Inflammatory macrophage treated with lipopolysaccharide for 4 hours (primary cell): ENCODE measurements at regions not wholly inside any gene's neighbourhood (a gene's known extent, or its start where the extent isn't known, plus 50 kb on each side); places are given as distances from the start of the nearest gene placed in this dataset.
"Not testable (repeated sequence)": the region's sequence is repeated elsewhere in the genome, so short reads cannot be mapped to it uniquely, and the experiment has no call there.

Experiments used
- DNase-seq: peaks from one replicate; pipeline ENCODE4 v3.0.0-alpha.2; 2020

- no peak for DNase-seq
Observed at GRCh38 chr5:99275128-99275527, 346.3 kb upstream of the CHD1 start.

- no peak for DNase-seq
Observed at GRCh38 chr5:99272576-99272975, 343.8 kb upstream of the CHD1 start.

GRCh38 chr5:99258819-99259218, 330.0 kb upstream of the CHD1 start:
- no peak for DNase-seq

GRCh38 chr5:99248066-99248465, 319.3 kb upstream of the CHD1 start:
- no peak for DNase-seq

- DNase-seq, result no peak
Observed at GRCh38 chr5:99247346-99247745, 318.5 kb upstream of the CHD1 start.

GRCh38 chr5:99243111-99243510, 314.3 kb upstream of the CHD1 start:
- no peak for DNase-seq

GRCh38 chr5:99239826-99240360, 311.1 kb upstream of the CHD1 start:
- no peak for DNase-seq

GRCh38 chr5:99191206-99191745, 262.5 kb upstream of the CHD1 start:
- DNase-seq, result no peak

- no peak for DNase-seq
Observed at GRCh38 chr5:99187611-99188010, 258.8 kb upstream of the CHD1 start.

- no peak for DNase-seq
Observed at GRCh38 chr5:99179206-99179605, 250.4 kb upstream of the CHD1 start.

- DNase-seq, result no peak
Observed at GRCh38 chr5:99177796-99178195, 249.0 kb upstream of the CHD1 start.

GRCh38 chr5:99176186-99176585, 247.4 kb upstream of the CHD1 start:
- peak; percentile 3 for DNase-seq

- DNase-seq, result peak; percentile 3
Observed at GRCh38 chr5:99169309-99169708, 240.5 kb upstream of the CHD1 start.

- DNase-seq, result not testable (repeated sequence)
Observed at GRCh38 chr5:99161538-99161937, 232.7 kb upstream of the CHD1 start.

GRCh38 chr5:99156688-99157087, 227.9 kb upstream of the CHD1 start:
- DNase-seq, result no peak

GRCh38 chr5:99143283-99143795, 214.5 kb upstream of the CHD1 start:
- DNase-seq, result not testable (repeated sequence)

GRCh38 chr5:99141534-99142128, 212.8 kb upstream of the CHD1 start:
- no peak for DNase-seq

- no peak for DNase-seq
Observed at GRCh38 chr5:99138911-99139310, 210.1 kb upstream of the CHD1 start.

GRCh38 chr5:99133921-99134320, 205.1 kb upstream of the CHD1 start:
- DNase-seq, result no peak

- DNase-seq, result peak; percentile 51
Observed at GRCh38 chr5:99129768-99130501, 201.1 kb upstream of the CHD1 start.

- DNase-seq, result no peak
Observed at GRCh38 chr5:99122976-99123375, 194.2 kb upstream of the CHD1 start.

- no peak for DNase-seq
Observed at GRCh38 chr5:99119326-99119725, 190.5 kb upstream of the CHD1 start.

GRCh38 chr5:99116526-99116925, 187.7 kb upstream of the CHD1 start:
- no peak for DNase-seq

- no peak for DNase-seq
Observed at GRCh38 chr5:99109894-99110293, 181.1 kb upstream of the CHD1 start.
